A549 (cell line): ENCODE measurements at regions not wholly inside any gene's neighbourhood (a gene's known extent, or its start where the extent isn't known, plus 50 kb on each side); places are given as distances from the start of the nearest gene placed in this dataset.

Experiments
- ATAC-seq, 2 experiments: fragments of 200-7000 bp in 1 of 2; fragments of >200 bp in 1 of 2; cut with Nextera tagmentation in 1 of 2; cut with Tn5 transposase in 1 of 2; 3 replicates each; pipeline versions ENCODE4 v1.8.0 to v1.9.1; 2018 to 2020; ENCODE audit warnings: mild to moderate bottlenecking in 1 of 2, moderate library complexity in 1 of 2
- CTCF ChIA-PET: fragments of 300-600 bp; sonication (Branson Sonifier 250); formaldehyde crosslinking; extraction: SDS; loops from one replicate; lab custom pipeline; 2021; ENCODE audit warnings: antibody characterized with exemption, inconsistent platforms; lab: Yijun Ruan, JAX
- POLR2A ChIA-PET: fragments of 350-600 bp; formaldehyde crosslinking; extraction: SDS; loops from one replicate; lab custom pipeline; 2021; ENCODE audit warnings: antibody characterized with exemption, inconsistent platforms; lab: Yijun Ruan, JAX
- DNase-seq, 2 experiments: peaks; one replicate each; pipeline versions ENCODE4 v3.0.0 to v3.0.0-alpha.2; 2011 to 2016; ENCODE audit warnings: low read depth in 1 of 2, low spot score in 1 of 2
- FAIRE-seq: peaks from 2 replicates; lab custom pipeline; 2011; peaks lifted over from hg19 to GRCh38; lab: Jason Lieb, UNC
- H3K27ac ChIP-seq, 2 experiments: fragments of >200 bp; sonication (Bioruptor Twin); formaldehyde crosslinking; 3 replicates each; pipeline ENCODE4 v1.5.1; 2016 to 2017
- H3K4me1 ChIP-seq: fragments of >200 bp; sonication (Bioruptor Twin); formaldehyde crosslinking; 3 replicates; pipeline ENCODE4 v1.6.1; 2016
- H3K4me2 ChIP-seq: fragments of >200 bp; sonication (Bioruptor Twin); formaldehyde crosslinking; 3 replicates; pipeline ENCODE4 v1.6.1; 2016
- H3K4me3 ChIP-seq: fragments of >200 bp; sonication (Bioruptor Twin); formaldehyde crosslinking; 3 replicates; pipeline ENCODE4 v1.5.1; 2016
- H3K9me3 ChIP-seq: fragments of >200 bp; sonication (Bioruptor Twin); formaldehyde crosslinking; 3 replicates; pipeline ENCODE4 v1.6.1; 2016
- BHLHE40 ChIP-seq: IDR thresholded peaks from 2 replicates; pipeline ENCODE4 v1.6.1; 2012; ENCODE audit warnings: low read depth, low read length, inconsistent platforms
- CEBPB ChIP-seq, 2 experiments: fragments of >200 bp in 1 of 2; sonication (Bioruptor Twin) in 1 of 2; formaldehyde crosslinking in 1 of 2; IDR thresholded peaks; 2 replicates each; pipeline ENCODE4 v1.6.1; 2012 to 2016
- CHD2 ChIP-seq: fragments of 150-350 bp; IDR thresholded peaks from 2 replicates; pipeline ENCODE4 v1.6.1; 2014; ENCODE audit warnings: low read length; ENCODE audit not compliant: partially characterized antibody
- EHF ChIP-seq: fragments of 250-450 bp; sonication (Bioruptor Pico); IDR thresholded peaks from 2 replicates; pipeline ENCODE4 v1.5.0; 2020; ENCODE audit warnings: mild to moderate bottlenecking
- FOXS1 ChIP-seq: fragments of 250-450 bp; sonication (Bioruptor Pico); IDR thresholded peaks from 2 replicates; pipeline ENCODE4 v1.5.0; 2020; ENCODE audit warnings: mild to moderate bottlenecking, moderate library complexity
- GATA3 ChIP-seq: IDR thresholded peaks from 2 replicates; pipeline ENCODE4 v1.6.1; 2012; ENCODE audit warnings: borderline replicate concordance
- HDAC2 ChIP-seq: fragments of 200-600 bp; sonication (generic); IDR thresholded peaks from 2 replicates; pipeline ENCODE4 v1.6.1; 2016
- HEYL ChIP-seq: fragments of 250-450 bp; sonication (Bioruptor Pico); IDR thresholded peaks from 2 replicates; pipeline ENCODE4 v1.8.0; 2021; ENCODE audit warnings: mild to moderate bottlenecking, moderate library complexity
- HOXB5 ChIP-seq: fragments of 250-450 bp; sonication (Bioruptor Pico); IDR thresholded peaks from 2 replicates; pipeline ENCODE4 v1.5.0; 2020; ENCODE audit warnings: mild to moderate bottlenecking, moderate library complexity
- JUNB ChIP-seq: fragments of >200 bp; sonication (Bioruptor Twin); formaldehyde crosslinking; IDR thresholded peaks from 2 replicates; pipeline ENCODE4 v1.6.1; 2016
- KDM1A ChIP-seq: fragments of 200-600 bp; sonication (generic); IDR thresholded peaks from 2 replicates; pipeline ENCODE4 v1.6.1; 2016; ENCODE audit warnings: low read depth, mild to moderate bottlenecking
- MAFK ChIP-seq: fragments of 450-650 bp; IDR thresholded peaks from 2 replicates; pipeline ENCODE4 v1.6.1; 2014; ENCODE audit not compliant: partially characterized antibody
- MAZ ChIP-seq: fragments of 150-350 bp; IDR thresholded peaks from 2 replicates; pipeline ENCODE4 v1.6.1; 2014; ENCODE audit warnings: antibody characterized with exemption, low read depth, low read length, borderline replicate concordance
- NFE2L2 ChIP-seq: fragments of 150-350 bp; conservative IDR thresholded peaks from 2 replicates; pipeline ENCODE4 v1.6.1; 2014; ENCODE audit warnings: low read length
- NPAS2 ChIP-seq: fragments of 250-450 bp; sonication (Bioruptor Pico); IDR thresholded peaks from 2 replicates; pipeline ENCODE4 v1.8.0; 2022; ENCODE audit warnings: mild to moderate bottlenecking, moderate library complexity, borderline replicate concordance
- NR3C1 ChIP-seq: fragments of >200 bp; sonication (Bioruptor Twin); formaldehyde crosslinking; IDR thresholded peaks from 3 replicates; pipeline ENCODE4 v1.6.1; 2017
- PHF8 ChIP-seq: fragments of 200-600 bp; sonication (generic); IDR thresholded peaks from 2 replicates; pipeline ENCODE4 v1.6.1; 2016; ENCODE audit warnings: low read depth, mild to moderate bottlenecking, antibody characterized with exemption, moderate library complexity, borderline replicate concordance
- POLR2AphosphoS2 ChIP-seq: conservative IDR thresholded peaks from 2 replicates; pipeline ENCODE4 v1.6.1; 2012; ENCODE audit warnings: low read length, improper control_type of control experiment, inconsistent platforms
- RAD21 ChIP-seq, 2 experiments: fragments of >200 bp in 1 of 2; sonication (Bioruptor Twin) in 1 of 2; formaldehyde crosslinking in 1 of 2; IDR thresholded peaks in 1 of 2; conservative IDR thresholded peaks in 1 of 2; 2 replicates in 1 of 2; 3 replicates in 1 of 2; pipeline ENCODE4 v1.6.1; 2012 to 2018; ENCODE audit warnings: inconsistent platforms in 1 of 2
- RARB ChIP-seq: fragments of 250-450 bp; sonication (Bioruptor Pico); IDR thresholded peaks from 2 replicates; pipeline ENCODE4 v1.8.0; 2021; ENCODE audit warnings: mild to moderate bottlenecking, moderate library complexity
- RFX5 ChIP-seq: fragments of 450-650 bp; IDR thresholded peaks from 2 replicates; pipeline ENCODE4 v1.7.1; 2014; ENCODE audit warnings: antibody characterized with exemption, mild to moderate bottlenecking, moderate library complexity
- RNF2 ChIP-seq: fragments of 200-600 bp; sonication (generic); IDR thresholded peaks from 2 replicates; pipeline ENCODE4 v1.6.1; 2016; ENCODE audit warnings: low read depth, mild to moderate bottlenecking, antibody characterized with exemption, moderate library complexity, borderline replicate concordance
- SREBF2 ChIP-seq: fragments of 450-650 bp; IDR thresholded peaks from 2 replicates; pipeline ENCODE4 v1.6.1; 2014; ENCODE audit warnings: mild to moderate bottlenecking, moderate library complexity
- TFCP2L1 ChIP-seq: fragments of 250-450 bp; sonication (Bioruptor Pico); IDR thresholded peaks from 2 replicates; pipeline ENCODE4 v1.5.0; 2021; ENCODE audit warnings: mild to moderate bottlenecking
- TP53 ChIP-seq: fragments of 250-450 bp; sonication (Bioruptor Pico); IDR thresholded peaks from 2 replicates; pipeline ENCODE4 v1.5.0; 2021; ENCODE audit warnings: mild to moderate bottlenecking, moderate library complexity
- ZC3H11A ChIP-seq: fragments of 450-650 bp; IDR thresholded peaks from 2 replicates; pipeline ENCODE4 v1.6.1; 2014; ENCODE audit warnings: antibody characterized with exemption, mild to moderate bottlenecking
- ZFP36 ChIP-seq: fragments of 450-650 bp; IDR thresholded peaks from 2 replicates; pipeline ENCODE4 v1.6.1; 2014; ENCODE audit warnings: borderline replicate concordance; ENCODE audit not compliant: partially characterized antibody
- WGBS: methylation state at CpG from one replicate; pipeline ENCODE4 v1.1.6; 2017; ENCODE audit errors: missing lambda C conversion rate; 5-methylcytosine and 5-hydroxymethylcytosine counted together
- TF ChIP-seq, protein P1 (sequence below): fragments of 250-450 bp; sonication (Bioruptor Pico); IDR thresholded peaks from 2 replicates; pipeline ENCODE4 v1.5.0; 2020; ENCODE audit warnings: low read depth, mild to moderate bottlenecking, moderate library complexity
- TF ChIP-seq, protein P2 (sequence below): fragments of >200 bp; sonication (Bioruptor Twin); formaldehyde crosslinking; IDR thresholded peaks from 3 replicates; pipeline ENCODE4 v1.5.1; 2016
- TF ChIP-seq, protein P3 (sequence below): IDR thresholded peaks from 2 replicates; pipeline ENCODE4 v1.6.1; 2012
- TF ChIP-seq, protein P4 (sequence below): fragments of 450-650 bp; IDR thresholded peaks from 2 replicates; pipeline ENCODE4 v1.6.1; 2014; ENCODE audit warnings: antibody characterized with exemption
- TF ChIP-seq, protein P5 (sequence below): fragments of >200 bp; sonication (Bioruptor Twin); formaldehyde crosslinking; IDR thresholded peaks from 2 replicates; pipeline ENCODE4 v1.6.1; 2016

DNA sequence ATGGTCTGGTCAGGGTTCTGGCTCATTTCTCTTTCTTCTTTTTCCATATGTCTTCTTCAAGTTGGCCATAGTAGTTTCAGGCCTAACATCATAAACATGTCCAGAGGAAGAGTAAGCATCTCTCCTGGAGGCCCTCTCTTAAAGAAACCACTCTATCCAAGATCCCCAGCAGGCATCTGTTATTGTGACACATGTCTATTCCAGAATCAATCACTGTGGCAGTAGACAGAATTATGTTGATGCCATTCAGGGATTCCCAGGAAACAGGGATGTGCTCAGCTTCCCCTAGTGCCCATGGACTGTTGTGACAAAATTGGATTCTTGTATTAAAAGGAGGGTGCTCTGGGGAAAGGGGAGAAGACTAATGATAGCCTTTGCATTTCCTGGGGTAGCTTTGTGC is 224.0 kb downstream of the HNRNPD start:
- DNase-seq (no peak), FAIRE-seq (no peak)
- CTCF ChIA-PET, result no interaction called here

DNA sequence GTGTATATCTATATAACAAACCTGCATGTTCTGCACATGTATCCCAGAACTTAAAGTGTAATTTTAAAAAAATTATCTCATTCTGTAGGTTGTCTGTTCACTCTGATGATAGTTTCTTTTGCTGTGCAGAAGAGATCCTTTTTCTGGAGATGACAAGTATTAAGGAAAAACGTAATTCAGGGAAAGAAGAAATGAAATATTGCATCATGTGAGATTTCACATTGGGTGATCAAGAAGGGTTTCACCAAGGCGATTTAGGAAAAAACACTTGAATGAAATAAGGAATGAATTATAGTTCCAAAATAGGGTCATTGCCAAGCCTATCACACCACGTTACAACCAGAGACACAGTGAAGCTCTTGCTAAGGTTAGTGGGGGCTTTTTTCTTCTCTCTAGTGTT is 227.9 kb downstream of the HNRNPD start:
- DNase-seq (no peak), ATAC-seq (no peak), FAIRE-seq (no peak)
- Histone ChIP-seq H3K9me3 (no peaks in the 10 kb centered on the region), H3K4me1 (no peaks in the 10 kb centered on the region), H3K27ac (no peak overlapping the region), H3K4me2 (no peak overlapping the region), H3K4me3 (no peak overlapping the region)
- WGBS, result 1% methylated on average over 3 of the region's 3 CpGs
- no peak for TF ChIP-seq RFX5
- TF ChIP-seq, protein P1, sequence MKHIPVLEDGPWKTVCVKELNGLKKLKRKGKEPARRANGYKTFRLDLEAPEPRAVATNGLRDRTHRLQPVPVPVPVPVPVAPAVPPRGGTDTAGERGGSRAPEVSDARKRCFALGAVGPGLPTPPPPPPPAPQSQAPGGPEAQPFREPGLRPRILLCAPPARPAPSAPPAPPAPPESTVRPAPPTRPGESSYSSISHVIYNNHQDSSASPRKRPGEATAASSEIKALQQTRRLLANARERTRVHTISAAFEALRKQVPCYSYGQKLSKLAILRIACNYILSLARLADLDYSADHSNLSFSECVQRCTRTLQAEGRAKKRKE (CRISPR knock-in tag), result no peak
- TF ChIP-seq CEBPB (IDR thresholded peaks at IDR 0.05), result no peak
- TF ChIP-seq ZFP36, result no peak
- TF ChIP-seq TFCP2L1 (CRISPR knock-in tag), result no peak
- no peak for TF ChIP-seq GATA3
- no peak for TF ChIP-seq RNF2
- no peak for TF ChIP-seq FOXS1
- TF ChIP-seq PHF8, result no peak
- no peak for TF ChIP-seq RARB (CRISPR knock-in tag)
- no peak for TF ChIP-seq NPAS2 (CRISPR knock-in tag)
- TF ChIP-seq JUNB, result no peak
- TF ChIP-seq, protein P2, sequence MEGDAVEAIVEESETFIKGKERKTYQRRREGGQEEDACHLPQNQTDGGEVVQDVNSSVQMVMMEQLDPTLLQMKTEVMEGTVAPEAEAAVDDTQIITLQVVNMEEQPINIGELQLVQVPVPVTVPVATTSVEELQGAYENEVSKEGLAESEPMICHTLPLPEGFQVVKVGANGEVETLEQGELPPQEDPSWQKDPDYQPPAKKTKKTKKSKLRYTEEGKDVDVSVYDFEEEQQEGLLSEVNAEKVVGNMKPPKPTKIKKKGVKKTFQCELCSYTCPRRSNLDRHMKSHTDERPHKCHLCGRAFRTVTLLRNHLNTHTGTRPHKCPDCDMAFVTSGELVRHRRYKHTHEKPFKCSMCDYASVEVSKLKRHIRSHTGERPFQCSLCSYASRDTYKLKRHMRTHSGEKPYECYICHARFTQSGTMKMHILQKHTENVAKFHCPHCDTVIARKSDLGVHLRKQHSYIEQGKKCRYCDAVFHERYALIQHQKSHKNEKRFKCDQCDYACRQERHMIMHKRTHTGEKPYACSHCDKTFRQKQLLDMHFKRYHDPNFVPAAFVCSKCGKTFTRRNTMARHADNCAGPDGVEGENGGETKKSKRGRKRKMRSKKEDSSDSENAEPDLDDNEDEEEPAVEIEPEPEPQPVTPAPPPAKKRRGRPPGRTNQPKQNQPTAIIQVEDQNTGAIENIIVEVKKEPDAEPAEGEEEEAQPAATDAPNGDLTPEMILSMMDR, result no peak
- TF ChIP-seq CHD2, result no peak
- TF ChIP-seq TP53 (CRISPR knock-in tag), result no peak
- no peak for TF ChIP-seq NR3C1
- no peak for TF ChIP-seq HOXB5 (CRISPR knock-in tag)
- ChIA-PET POLR2A (no interaction called here), CTCF (no interaction called here)

More for the DNA sequence above, 224.0 kb downstream of the HNRNPD start:
- no peak overlapping the region for H3K27ac ChIP-seq
- POLR2A ChIA-PET, result no interaction called here
- TF ChIP-seq MAZ, result no peak
- TF ChIP-seq EHF (CRISPR knock-in tag), result no peak
- TF ChIP-seq NFE2L2, result no peak
- no peak for TF ChIP-seq ZC3H11A
- TF ChIP-seq, protein P3, sequence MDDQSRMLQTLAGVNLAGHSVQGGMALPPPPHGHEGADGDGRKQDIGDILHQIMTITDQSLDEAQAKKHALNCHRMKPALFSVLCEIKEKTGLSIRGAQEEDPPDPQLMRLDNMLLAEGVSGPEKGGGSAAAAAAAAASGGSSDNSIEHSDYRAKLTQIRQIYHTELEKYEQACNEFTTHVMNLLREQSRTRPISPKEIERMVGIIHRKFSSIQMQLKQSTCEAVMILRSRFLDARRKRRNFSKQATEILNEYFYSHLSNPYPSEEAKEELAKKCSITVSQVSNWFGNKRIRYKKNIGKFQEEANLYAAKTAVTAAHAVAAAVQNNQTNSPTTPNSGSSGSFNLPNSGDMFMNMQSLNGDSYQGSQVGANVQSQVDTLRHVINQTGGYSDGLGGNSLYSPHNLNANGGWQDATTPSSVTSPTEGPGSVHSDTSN, result no peak
- TF ChIP-seq HOXB5 (CRISPR knock-in tag), result no peak
- no peak for TF ChIP-seq MAFK
- TF ChIP-seq RAD21 (conservative IDR thresholded peaks at IDR 0.05 in 1 of 2, IDR thresholded peaks at IDR 0.05 in 1 of 2), result no peak
- TF ChIP-seq BHLHE40, result no peak
- TF ChIP-seq SREBF2, result no peak
- TF ChIP-seq, protein P4, sequence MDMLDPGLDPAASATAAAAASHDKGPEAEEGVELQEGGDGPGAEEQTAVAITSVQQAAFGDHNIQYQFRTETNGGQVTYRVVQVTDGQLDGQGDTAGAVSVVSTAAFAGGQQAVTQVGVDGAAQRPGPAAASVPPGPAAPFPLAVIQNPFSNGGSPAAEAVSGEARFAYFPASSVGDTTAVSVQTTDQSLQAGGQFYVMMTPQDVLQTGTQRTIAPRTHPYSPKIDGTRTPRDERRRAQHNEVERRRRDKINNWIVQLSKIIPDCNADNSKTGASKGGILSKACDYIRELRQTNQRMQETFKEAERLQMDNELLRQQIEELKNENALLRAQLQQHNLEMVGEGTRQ, result no peak
- TF ChIP-seq CHD2, result no peak
- no peak for TF ChIP-seq GATA3
- TF ChIP-seq POLR2AphosphoS2, result no peak
- no peak for TF ChIP-seq HEYL
- no peak for TF ChIP-seq KDM1A
- TF ChIP-seq, protein P5, sequence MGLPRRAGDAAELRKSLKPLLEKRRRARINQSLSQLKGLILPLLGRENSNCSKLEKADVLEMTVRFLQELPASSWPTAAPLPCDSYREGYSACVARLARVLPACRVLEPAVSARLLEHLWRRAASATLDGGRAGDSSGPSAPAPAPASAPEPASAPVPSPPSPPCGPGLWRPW, result no peak
- TF ChIP-seq HDAC2, result no peak
- TF ChIP-seq, all 56 proteins: peak for 0
- no peak for ATAC-seq
- no peaks in the 10 kb centered on the region for H3K4me1 ChIP-seq
- no peak overlapping the region for H3K4me3 ChIP-seq
- no peak overlapping the region for H3K4me2 ChIP-seq
- H3K9me3 ChIP-seq, result no peaks in the 10 kb centered on the region
